GM21423 (cell line): ENCODE measurements at regions not wholly inside any gene's neighbourhood (a gene's known extent, or its start where the extent isn't known, plus 50 kb on each side); places are given as distances from the start of the nearest gene placed in this dataset.

Experiments
- ATAC-seq: cut with Tn5 transposase; IDR thresholded peaks from one replicate; pipeline ENCODE4 v1.9.1; 2021; ENCODE audit warnings: mild to moderate bottlenecking, moderate library complexity; ENCODE audit not compliant: unreplicated experiment

- no peak for ATAC-seq
These were observed 385.8 kb upstream of the RBFOX1 start for GRCh38 chr16:6946802-6947201.

- no peak for ATAC-seq
These were observed 386.5 kb upstream of the RBFOX1 start for GRCh38 chr16:6946106-6946505.

- no peak for ATAC-seq
These were observed 391.7 kb upstream of the RBFOX1 start for GRCh38 chr16:6940968-6941367.

- ATAC-seq = no peak
These were observed 395.0 kb upstream of the RBFOX1 start for GRCh38 chr16:6937641-6938040.

GRCh38 chr16:6932871-6933385 is 399.7 kb upstream of the RBFOX1 start:
- no peak for ATAC-seq

GRCh38 chr16:6929868-6930267 is 402.8 kb upstream of the RBFOX1 start:
- ATAC-seq = no peak

GRCh38 chr16:6926762-6927161 is 405.9 kb upstream of the RBFOX1 start:
- ATAC-seq = no peak

GRCh38 chr16:6926341-6926740 is 406.3 kb upstream of the RBFOX1 start:
- ATAC-seq = no peak

GRCh38 chr16:6918646-6919045 is 414.0 kb upstream of the RBFOX1 start:
- no peak for ATAC-seq

- no peak for ATAC-seq
These were observed 415.7 kb upstream of the RBFOX1 start for GRCh38 chr16:6916946-6917345.

- no peak for ATAC-seq
These were observed 419.1 kb upstream of the RBFOX1 start for GRCh38 chr16:6913566-6913965.

- ATAC-seq = no peak
These were observed 422.3 kb upstream of the RBFOX1 start for GRCh38 chr16:6910301-6910700.

GRCh38 chr16:6905601-6906000 is 427.0 kb upstream of the RBFOX1 start:
- no peak for ATAC-seq

- ATAC-seq = no peak
These were observed 429.0 kb upstream of the RBFOX1 start for GRCh38 chr16:6903671-6904070.

- ATAC-seq = no peak
These were observed 433.7 kb upstream of the RBFOX1 start for GRCh38 chr16:6898896-6899295.

GRCh38 chr16:6897876-6898485 is 434.7 kb upstream of the RBFOX1 start:
- no peak for ATAC-seq

- ATAC-seq = no peak
These were observed 439.7 kb upstream of the RBFOX1 start for GRCh38 chr16:6892966-6893365.

GRCh38 chr16:6891496-6891895 is 441.1 kb upstream of the RBFOX1 start:
- ATAC-seq = no peak

- no peak for ATAC-seq
These were observed 444.1 kb upstream of the RBFOX1 start for GRCh38 chr16:6888531-6888930.

- no peak for ATAC-seq
These were observed 448.6 kb upstream of the RBFOX1 start for GRCh38 chr16:6884002-6884401.

GRCh38 chr16:6880263-6880662 is 452.4 kb upstream of the RBFOX1 start:
- ATAC-seq = no peak

- no peak for ATAC-seq
These were observed 468.0 kb upstream of the RBFOX1 start for GRCh38 chr16:6864671-6865070.

- no peak for ATAC-seq
These were observed 468.4 kb upstream of the RBFOX1 start for GRCh38 chr16:6864244-6864643.
